GM12892 (cell line): ENCODE measurements at regions not wholly inside any gene's neighbourhood (a gene's known extent, or its start where the extent isn't known, plus 50 kb on each side); places are given as distances from the start of the nearest gene placed in this dataset.

Experiments
- POLR2A ChIP-seq: IDR thresholded peaks from 2 replicates; pipeline ENCODE4 v1.6.1; 2011; ENCODE audit warnings: low read depth, low read length, control low read depth
- POLR2AphosphoS5 ChIP-seq: IDR thresholded peaks from 2 replicates; pipeline ENCODE4 v1.6.1; 2011; ENCODE audit warnings: low read depth, low read length, control low read depth
- TAF1 ChIP-seq: IDR thresholded peaks from 2 replicates; pipeline ENCODE4 v1.6.1; 2011; ENCODE audit warnings: low read depth, mild to moderate bottlenecking, control low read depth, low read length, borderline replicate concordance

- TF ChIP-seq POLR2AphosphoS5: no peak
- TF ChIP-seq POLR2A: no peak
- TF ChIP-seq TAF1: no peak
Measured at GRCh38 chr3:116961106-116961505, 251.5 kb downstream of the TUSC7 start.
